ENCODE measurements at regions not wholly inside any gene's neighbourhood (a gene's known extent, or its start where the extent isn't known, plus 50 kb on each side); places are given as distances from the start of the nearest gene placed in this dataset.

GRCh38 chr10:93160140-93160539, 86.4 kb downstream of the CYP26A1 start:
- TF ChIP-seq CTCF (conservative IDR thresholded peaks at IDR 0.05; ENCODE audit: low read length): no peak
- no peak for TF ChIP-seq EZH2phosphoT487 (IDR thresholded peaks at IDR 0.05; ENCODE audit: borderline replicate concordance)
